Lower lobe of right lung (tissue), 2 donors: ENCODE measurements at regions not wholly inside any gene's neighbourhood (a gene's known extent, or its start where the extent isn't known, plus 50 kb on each side); places are given as distances from the start of the nearest gene placed in this dataset.
"Not testable (repeated sequence)": the region's sequence is repeated elsewhere in the genome, so short reads cannot be mapped to it uniquely, and the experiment has no call there.

Experiments
- ATAC-seq, 2 donors: fragments of 200-7000 bp; cut with Tn5 transposase; one replicate each; pipeline ENCODE4 v1.9.1; 2020 to 2022; ENCODE audit warnings: mild to moderate bottlenecking in 2 of 2, moderate library complexity in 2 of 2
- DNase-seq: peaks from one replicate; pipeline ENCODE4 v3.0.0-alpha.2; 2020
- H3K27ac ChIP-seq: fragments of 200-600 bp; one replicate; pipeline ENCODE4 v1.8.0; 2022
- H3K27me3 ChIP-seq: fragments of 200-600 bp; one replicate; pipeline ENCODE4 v1.8.0; 2022; ENCODE audit warnings: low read depth
- H3K36me3 ChIP-seq: fragments of 200-600 bp; one replicate; pipeline ENCODE4 v1.8.0; 2022; ENCODE audit warnings: mild to moderate bottlenecking
- H3K4me1 ChIP-seq: fragments of 200-600 bp; one replicate; pipeline ENCODE4 v1.8.0; 2022
- H3K4me3 ChIP-seq: fragments of 200-600 bp; one replicate; pipeline ENCODE4 v1.8.0; 2022; ENCODE audit warnings: mild to moderate bottlenecking
- H3K9me3 ChIP-seq: fragments of 200-600 bp; one replicate; pipeline ENCODE4 v1.8.0; 2022
- intact Hi-C: fragments of 100-400 bp; cut with DNase I; formaldehyde crosslinking; loops from one replicate; pipeline ENCODE4 v1.11.0; 2022
- TF ChIP-seq, protein P1 (sequence below): fragments of 200-600 bp; IDR thresholded peaks from one replicate; pipeline ENCODE4 v1.8.0; 2022; ENCODE audit warnings: antibody characterized with exemption, mild to moderate bottlenecking
- donor health status: DM: no; HTN: yes; CAD: no; lungs with severe emphysema.

DNA sequence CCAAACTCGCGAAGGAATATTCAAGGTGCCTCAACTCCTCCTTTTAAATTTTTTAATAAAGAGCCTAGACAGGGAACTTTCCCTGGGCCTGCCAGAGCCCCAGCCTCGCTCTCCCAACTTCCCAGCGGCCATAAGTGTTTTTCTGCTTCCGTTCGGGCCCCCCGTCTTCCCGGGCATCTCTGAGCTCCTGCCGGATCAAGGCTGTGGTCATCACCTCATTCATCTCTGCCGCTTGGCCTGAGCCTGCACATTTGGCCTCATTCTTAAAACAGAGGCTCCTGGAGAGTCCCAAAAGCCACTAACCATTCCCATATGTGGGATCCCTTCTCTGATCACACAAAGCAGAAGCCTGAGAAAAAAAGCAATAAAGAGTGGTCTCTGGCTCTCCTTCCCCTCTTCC lies 969.1 kb upstream of the DEFB115 start:
- H3K4me3 ChIP-seq = no peak overlapping the region
- no peaks in the 10 kb centered on the region for H3K27me3 ChIP-seq
- TF ChIP-seq, protein P1, sequence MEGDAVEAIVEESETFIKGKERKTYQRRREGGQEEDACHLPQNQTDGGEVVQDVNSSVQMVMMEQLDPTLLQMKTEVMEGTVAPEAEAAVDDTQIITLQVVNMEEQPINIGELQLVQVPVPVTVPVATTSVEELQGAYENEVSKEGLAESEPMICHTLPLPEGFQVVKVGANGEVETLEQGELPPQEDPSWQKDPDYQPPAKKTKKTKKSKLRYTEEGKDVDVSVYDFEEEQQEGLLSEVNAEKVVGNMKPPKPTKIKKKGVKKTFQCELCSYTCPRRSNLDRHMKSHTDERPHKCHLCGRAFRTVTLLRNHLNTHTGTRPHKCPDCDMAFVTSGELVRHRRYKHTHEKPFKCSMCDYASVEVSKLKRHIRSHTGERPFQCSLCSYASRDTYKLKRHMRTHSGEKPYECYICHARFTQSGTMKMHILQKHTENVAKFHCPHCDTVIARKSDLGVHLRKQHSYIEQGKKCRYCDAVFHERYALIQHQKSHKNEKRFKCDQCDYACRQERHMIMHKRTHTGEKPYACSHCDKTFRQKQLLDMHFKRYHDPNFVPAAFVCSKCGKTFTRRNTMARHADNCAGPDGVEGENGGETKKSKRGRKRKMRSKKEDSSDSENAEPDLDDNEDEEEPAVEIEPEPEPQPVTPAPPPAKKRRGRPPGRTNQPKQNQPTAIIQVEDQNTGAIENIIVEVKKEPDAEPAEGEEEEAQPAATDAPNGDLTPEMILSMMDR = no peak
- H3K27ac ChIP-seq = no peak overlapping the region
- intact Hi-C loops = no loop called here
- H3K4me1 ChIP-seq = no peaks in the 10 kb centered on the region
- H3K9me3 ChIP-seq = no peaks in the 10 kb centered on the region
- no peak for ATAC-seq
- DNase-seq = no peak
- no peaks in the 10 kb centered on the region for H3K36me3 ChIP-seq

DNA sequence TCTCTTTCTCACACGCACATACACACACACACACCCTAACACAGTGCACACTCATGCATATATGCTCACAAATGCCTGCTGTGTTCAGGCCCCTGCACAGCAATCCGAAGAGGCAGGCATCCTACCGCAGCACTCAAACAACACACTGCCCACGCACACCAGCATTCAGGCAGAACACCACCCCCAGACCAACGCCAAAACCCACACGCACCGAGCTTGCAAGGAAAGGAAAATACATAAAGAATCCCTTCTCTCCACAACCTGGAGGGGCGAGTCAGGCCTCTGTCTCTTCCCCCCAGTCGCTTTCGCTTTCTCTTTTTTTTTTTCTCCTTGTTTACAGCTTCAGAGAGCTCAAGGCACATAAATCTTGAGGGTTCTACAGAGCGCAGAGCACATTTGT lies 968.4 kb upstream of the DEFB115 start:
- H3K27me3 ChIP-seq, intact Hi-C loops, H3K9me3 ChIP-seq, H3K4me1 ChIP-seq, H3K36me3 ChIP-seq, DNase-seq, ATAC-seq: not testable (repeated sequence)
- H3K4me3 ChIP-seq = peak overlapping the region; percentile 46
- peak overlapping the region; percentile 65 for H3K27ac ChIP-seq

GRCh38 chr20:30289711-30290141 lies 967.7 kb upstream of the DEFB115 start:
- H3K4me1 ChIP-seq = not testable (repeated sequence)
- peak overlapping the region; percentile 65 for H3K27ac ChIP-seq

GRCh38 chr20:30290361-30291063 lies 967.0 kb upstream of the DEFB115 start:
- H3K36me3 ChIP-seq, H3K27me3 ChIP-seq, H3K9me3 ChIP-seq, H3K4me1 ChIP-seq, intact Hi-C loops: not testable (repeated sequence)
- DNase-seq (peak; percentile 63), ATAC-seq (peak; percentile 58 to 81)
- peak overlapping the region; percentile 65 for H3K27ac ChIP-seq
- TF ChIP-seq, protein P1 = peak; percentile 11
- H3K4me3 ChIP-seq = peak overlapping the region; percentile 46

More at GRCh38 chr20:30289711-30290141, 967.7 kb upstream of the DEFB115 start:
- H3K36me3 ChIP-seq, DNase-seq, intact Hi-C loops, ATAC-seq, H3K27me3 ChIP-seq, H3K9me3 ChIP-seq: not testable (repeated sequence)
- peak overlapping the region; percentile 46 for H3K4me3 ChIP-seq

GRCh38 chr20:30291064-30291379 lies 966.4 kb upstream of the DEFB115 start:
- intact Hi-C loops, DNase-seq, ATAC-seq: not testable (repeated sequence)

DNA sequence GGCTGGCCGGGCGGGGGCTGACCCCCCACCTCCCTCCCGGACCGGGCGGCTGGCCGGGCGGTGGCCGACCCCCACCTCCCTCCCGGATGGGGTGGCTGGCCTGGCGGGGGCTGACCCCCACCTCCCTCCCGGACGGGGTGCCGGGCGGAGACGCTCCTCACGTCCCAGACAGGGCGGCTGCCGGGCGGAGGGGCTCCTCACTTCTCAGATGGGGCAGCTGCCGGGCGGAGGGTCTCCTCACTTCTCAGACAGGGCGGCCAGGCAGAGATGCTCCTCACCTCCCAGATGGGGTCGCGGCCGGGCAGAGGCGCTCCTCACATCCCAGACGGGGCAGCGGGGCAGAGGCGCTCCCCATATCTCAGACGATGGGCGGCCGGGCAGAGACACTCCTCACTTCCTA lies 965.8 kb upstream of the DEFB115 start:
- H3K36me3 ChIP-seq, intact Hi-C loops, H3K27ac ChIP-seq, H3K4me1 ChIP-seq, H3K9me3 ChIP-seq, ATAC-seq, H3K27me3 ChIP-seq, DNase-seq, H3K4me3 ChIP-seq: not testable (repeated sequence)

More at GRCh38 chr20:30291064-30291379, 966.4 kb upstream of the DEFB115 start:
- not testable (repeated sequence) for H3K4me3 ChIP-seq, H3K4me1 ChIP-seq, H3K36me3 ChIP-seq, H3K27ac ChIP-seq, H3K9me3 ChIP-seq, H3K27me3 ChIP-seq

- intact Hi-C loops, H3K27ac ChIP-seq, ATAC-seq: not testable (repeated sequence)
Measured at GRCh38 chr20:30295396-30295795, 962.1 kb upstream of the DEFB115 start.

GRCh38 chr20:30295967-30296366 lies 961.5 kb upstream of the DEFB115 start:
- H3K4me3 ChIP-seq, H3K27me3 ChIP-seq, H3K36me3 ChIP-seq, ATAC-seq, intact Hi-C loops, H3K4me1 ChIP-seq, H3K9me3 ChIP-seq, H3K27ac ChIP-seq, DNase-seq: not testable (repeated sequence)

More at GRCh38 chr20:30295396-30295795, 962.1 kb upstream of the DEFB115 start:
- H3K4me1 ChIP-seq, H3K4me3 ChIP-seq, H3K36me3 ChIP-seq, H3K27me3 ChIP-seq, H3K9me3 ChIP-seq, DNase-seq: not testable (repeated sequence)

DNA sequence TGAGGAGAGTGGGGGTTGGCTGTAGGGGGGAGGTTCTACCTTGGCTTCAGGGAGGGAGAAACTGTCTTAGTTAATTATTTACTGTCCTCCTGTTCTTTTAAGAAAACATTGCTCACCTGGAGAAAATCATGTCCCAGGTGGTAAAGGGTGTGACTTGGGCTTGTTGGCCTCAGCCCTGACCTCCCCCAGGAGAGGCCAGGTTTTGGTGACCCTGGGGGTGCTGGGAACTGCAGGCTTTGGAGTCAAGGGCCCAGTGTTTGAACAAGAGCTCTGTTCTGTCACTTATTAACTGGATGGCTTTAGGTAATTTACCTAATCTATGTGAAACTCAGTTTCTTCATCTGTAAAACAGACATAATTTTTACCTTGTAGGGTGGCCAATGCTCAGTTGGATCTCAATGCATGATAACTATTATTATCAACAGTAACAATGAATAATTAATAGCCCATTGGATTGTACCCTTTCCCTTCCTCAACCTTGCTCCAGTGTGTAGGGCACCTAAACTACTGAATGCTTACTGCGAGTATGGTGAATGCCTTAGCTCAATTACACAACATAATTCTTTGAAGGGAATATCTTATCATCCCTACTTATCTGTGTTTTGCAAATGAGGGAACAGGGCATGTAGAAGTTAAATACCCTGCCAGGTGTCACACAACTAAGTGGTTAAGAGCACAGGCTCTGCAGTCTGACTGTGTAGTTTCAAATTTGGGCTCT lies 959.4 kb upstream of the DEFB115 start:
- intact Hi-C loops, H3K4me3 ChIP-seq, H3K27me3 ChIP-seq, H3K36me3 ChIP-seq, H3K9me3 ChIP-seq, H3K4me1 ChIP-seq, H3K27ac ChIP-seq, ATAC-seq, DNase-seq: not testable (repeated sequence)

DNA sequence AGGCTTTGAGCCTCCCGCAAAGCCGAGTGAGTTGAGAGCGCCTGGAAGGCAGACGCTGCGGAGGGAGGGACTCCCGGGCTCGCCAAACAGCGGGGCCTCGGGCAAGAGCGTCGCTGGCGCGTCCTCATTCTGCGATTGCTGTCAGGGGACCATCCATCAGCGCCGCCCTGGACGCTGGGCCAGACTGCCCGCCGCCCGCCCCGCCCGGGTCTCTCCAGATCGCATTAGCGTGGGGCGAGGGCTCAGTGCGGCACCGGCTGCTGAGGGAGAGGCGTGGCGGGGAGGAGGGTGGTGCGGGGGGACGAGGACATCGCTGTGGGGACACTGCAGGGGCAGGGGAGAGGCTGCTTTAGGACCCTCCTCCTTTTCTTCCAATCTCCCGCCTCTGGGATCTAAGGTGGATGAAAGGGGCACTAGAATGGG lies 957.2 kb upstream of the DEFB115 start:
- H3K36me3 ChIP-seq, DNase-seq, ATAC-seq, H3K27ac ChIP-seq, intact Hi-C loops, H3K9me3 ChIP-seq, H3K4me1 ChIP-seq, H3K27me3 ChIP-seq, H3K4me3 ChIP-seq: not testable (repeated sequence)

- H3K9me3 ChIP-seq, H3K36me3 ChIP-seq, ATAC-seq, H3K4me3 ChIP-seq, intact Hi-C loops, H3K27ac ChIP-seq, H3K27me3 ChIP-seq, H3K4me1 ChIP-seq, DNase-seq: not testable (repeated sequence)
Measured at GRCh38 chr20:30302786-30303185, 954.7 kb upstream of the DEFB115 start.

GRCh38 chr20:30309938-30310337 lies 947.5 kb upstream of the DEFB115 start:
- H3K27me3 ChIP-seq, intact Hi-C loops, H3K9me3 ChIP-seq, H3K27ac ChIP-seq, ATAC-seq, H3K36me3 ChIP-seq, H3K4me1 ChIP-seq, DNase-seq, H3K4me3 ChIP-seq: not testable (repeated sequence)
